Spleen (tissue), 11 donors: ENCODE measurements at regions not wholly inside any gene's neighbourhood (a gene's known extent, or its start where the extent isn't known, plus 50 kb on each side); places are given as distances from the start of the nearest gene placed in this dataset.

Experiments used
- DNase-seq: peaks from one replicate; pipeline ENCODE4 v3.0.0-alpha.2; 2020
- H3K27ac ChIP-seq, 8 donors: fragments of 200-600 bp; sonication (generic) in 7 of 8; 1 replicate in 4 of 8; 2 replicates in 4 of 8; pipeline versions ENCODE4 v1.5.0 to v1.8.0; 2016 to 2021; ENCODE audit warnings: inconsistent platforms in 4 of 8, mild to moderate bottlenecking in 4 of 8, moderate library complexity in 1 of 8
- H3K27me3 ChIP-seq, 7 donors: fragments of 200-600 bp; sonication (generic) in 6 of 7; replicated peaks in 1 of 7; 1 replicate in 4 of 7; 2 replicates in 3 of 7; pipeline versions ENCODE4 v1.5.0 to v1.8.0; 2016 to 2021; ENCODE audit warnings: inconsistent platforms in 3 of 7, mild to moderate bottlenecking in 1 of 7
- H3K36me3 ChIP-seq, 6 donors: fragments of 200-600 bp; sonication (generic) in 5 of 6; 1 replicate in 4 of 6; 2 replicates in 2 of 6; pipeline versions ENCODE4 v1.5.0 to v1.8.0; 2016 to 2021; ENCODE audit warnings: inconsistent platforms in 2 of 6
- H3K4me1 ChIP-seq, 6 donors: fragments of 200-600 bp; sonication (generic) in 5 of 6; 1 replicate in 3 of 6; 2 replicates in 3 of 6; pipeline versions ENCODE4 v1.5.0 to v1.8.0; 2016 to 2021; ENCODE audit warnings: inconsistent platforms in 3 of 6
- H3K4me3 ChIP-seq, 8 donors: fragments of 200-600 bp; sonication (generic) in 7 of 8; 1 replicate in 4 of 8; 2 replicates in 4 of 8; pipeline versions ENCODE4 v1.5.0 to v1.8.0; 2016 to 2021; ENCODE audit warnings: inconsistent platforms in 4 of 8, mild to moderate bottlenecking in 4 of 8, moderate library complexity in 2 of 8
- H3K9me3 ChIP-seq, 8 donors: fragments of 200-600 bp; sonication (generic) in 7 of 8; 1 replicate in 4 of 8; 2 replicates in 4 of 8; pipeline versions ENCODE4 v1.5.0 to v1.8.0; 2016 to 2021; ENCODE audit warnings: inconsistent platforms in 4 of 8
- POLR2A ChIP-seq, 3 donors: fragments of 450-650 bp; IDR thresholded peaks; one replicate each; pipeline ENCODE4 v1.5.1; 2017; ENCODE audit warnings: antibody characterized with exemption in 3 of 3, mild to moderate bottlenecking in 1 of 3
- POLR2AphosphoS5 ChIP-seq, 3 donors: sonication (generic); formaldehyde crosslinking; IDR thresholded peaks; one replicate each; pipeline ENCODE4 v1.5.1; 2017; ENCODE audit warnings: antibody characterized with exemption in 3 of 3
- WGBS, 5 donors: extraction: QIAGEN DNeasy Blood & Tissue Kit in 3 of 5; methylation state at CpG; one replicate each; pipeline versions ENCODE4 v1.1.5 to v1.1.7; 2013 to 2018; 5-methylcytosine and 5-hydroxymethylcytosine counted together
- intact Hi-C: fragments of 100-400 bp; cut with DNase I; formaldehyde crosslinking; loops from one replicate; pipeline ENCODE4 v1.15.0; 2023; ENCODE audit warnings: low total_unique reads
- TF ChIP-seq, protein P1 (sequence below), 11 experiments: fragments of 200-600 bp in 7 of 11; fragments of 450-650 bp in 4 of 11; sonication (generic) in 4 of 11; IDR thresholded peaks in 8 of 11; conservative IDR thresholded peaks in 3 of 11; 1 replicate in 7 of 11; 2 replicates in 4 of 11; pipeline versions ENCODE4 v1.4.0 to v1.8.0; 2016 to 2021; ENCODE audit warnings: antibody characterized with exemption in 11 of 11, inconsistent platforms in 4 of 11, mild to moderate bottlenecking in 1 of 11
- donor health status: healthy with polysubstance abuse.
- donor health status: DM: no; HTN: no; CAD: no; lungs with moderate emphysema.
- donor health status: DM: no; HTN: no; CAD: no.
- donor health status: Bipolar disorder and iron deficiency.
- donor health status: healthy.
- donor health status: DM: no; HTN: no; CAD: no.
- donor health status: DM: yes; HTN: yes; CAD: no.

DNA sequence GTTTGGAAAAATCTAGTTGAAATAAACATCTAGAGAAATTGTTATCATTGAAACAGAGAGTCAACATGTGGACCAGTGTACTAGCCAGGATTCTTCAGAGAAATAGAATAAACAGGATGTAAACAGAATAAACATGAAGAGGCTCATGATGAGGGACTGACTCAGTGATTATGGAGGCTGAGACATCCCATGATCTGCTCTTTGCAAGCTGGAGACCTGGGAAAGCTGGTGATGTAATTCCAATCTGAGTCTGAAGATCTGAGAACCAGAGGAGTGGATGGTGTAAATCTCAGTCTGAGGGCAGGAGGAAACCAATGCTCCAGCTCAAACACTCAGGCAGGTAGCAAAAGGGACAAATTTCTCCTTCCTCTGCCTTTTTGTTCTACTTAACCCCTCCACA, 62.9 kb upstream of the FAM180A start:
- H3K9me3 ChIP-seq, result no peaks in the 10 kb centered on the region
- H3K27me3 ChIP-seq, result no peaks in the 10 kb centered on the region
- H3K4me3 ChIP-seq, result no peak overlapping the region
- H3K4me1 ChIP-seq, result peaks cover 0 to 5% (median 0%) of the 10 kb centered on the region in 6 donors
- no peaks in the 10 kb centered on the region for H3K36me3 ChIP-seq
- H3K27ac ChIP-seq, result no peak overlapping the region
- no peak for DNase-seq
- TF ChIP-seq, protein P1, sequence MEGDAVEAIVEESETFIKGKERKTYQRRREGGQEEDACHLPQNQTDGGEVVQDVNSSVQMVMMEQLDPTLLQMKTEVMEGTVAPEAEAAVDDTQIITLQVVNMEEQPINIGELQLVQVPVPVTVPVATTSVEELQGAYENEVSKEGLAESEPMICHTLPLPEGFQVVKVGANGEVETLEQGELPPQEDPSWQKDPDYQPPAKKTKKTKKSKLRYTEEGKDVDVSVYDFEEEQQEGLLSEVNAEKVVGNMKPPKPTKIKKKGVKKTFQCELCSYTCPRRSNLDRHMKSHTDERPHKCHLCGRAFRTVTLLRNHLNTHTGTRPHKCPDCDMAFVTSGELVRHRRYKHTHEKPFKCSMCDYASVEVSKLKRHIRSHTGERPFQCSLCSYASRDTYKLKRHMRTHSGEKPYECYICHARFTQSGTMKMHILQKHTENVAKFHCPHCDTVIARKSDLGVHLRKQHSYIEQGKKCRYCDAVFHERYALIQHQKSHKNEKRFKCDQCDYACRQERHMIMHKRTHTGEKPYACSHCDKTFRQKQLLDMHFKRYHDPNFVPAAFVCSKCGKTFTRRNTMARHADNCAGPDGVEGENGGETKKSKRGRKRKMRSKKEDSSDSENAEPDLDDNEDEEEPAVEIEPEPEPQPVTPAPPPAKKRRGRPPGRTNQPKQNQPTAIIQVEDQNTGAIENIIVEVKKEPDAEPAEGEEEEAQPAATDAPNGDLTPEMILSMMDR (IDR thresholded peaks at IDR 0.05 in 8 of 11, conservative IDR thresholded peaks at IDR 0.05 in 3 of 11), result no peak
- TF ChIP-seq POLR2A (IDR thresholded peaks at IDR 0.05) (no peak), POLR2AphosphoS5 (IDR thresholded peaks at IDR 0.05) (no peak)
- intact Hi-C loops, result no loop called here

DNA sequence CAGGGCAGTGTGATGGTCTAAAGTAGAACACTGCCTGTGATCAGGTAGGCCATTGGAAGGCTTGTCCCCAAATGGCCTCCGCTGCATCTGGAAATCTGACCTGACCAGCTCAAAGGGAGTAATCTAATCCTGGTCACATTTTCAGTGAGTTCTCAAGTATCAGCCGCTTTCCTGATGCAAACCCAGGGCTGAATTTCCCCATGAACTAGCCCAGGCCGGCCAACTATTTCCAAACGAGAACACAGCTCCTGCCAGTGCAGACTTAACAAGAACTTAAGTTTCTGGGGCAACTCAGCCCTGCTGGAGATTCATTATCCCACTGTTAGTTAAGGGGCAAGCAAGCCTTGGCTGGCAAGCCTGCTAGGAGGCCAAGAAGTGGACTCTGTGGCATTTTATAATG, 59.6 kb upstream of the FAM180A start:
- H3K4me1 ChIP-seq, result peaks cover 0 to 5% (median 0%) of the 10 kb centered on the region in 6 donors
- H3K4me3 ChIP-seq, result no peak overlapping the region
- WGBS, 5 donors, result 88 to 97% (median 92%) methylated on average over 3 to 4 of the region's 4 CpGs
- intact Hi-C loops, result no loop called here
- no peak for TF ChIP-seq POLR2A (IDR thresholded peaks at IDR 0.05)
- H3K27ac ChIP-seq, result no peak overlapping the region
- H3K27me3 ChIP-seq, result no peaks in the 10 kb centered on the region
- DNase-seq, result no peak
- no peaks in the 10 kb centered on the region for H3K9me3 ChIP-seq
- H3K36me3 ChIP-seq, result no peaks in the 10 kb centered on the region

DNA sequence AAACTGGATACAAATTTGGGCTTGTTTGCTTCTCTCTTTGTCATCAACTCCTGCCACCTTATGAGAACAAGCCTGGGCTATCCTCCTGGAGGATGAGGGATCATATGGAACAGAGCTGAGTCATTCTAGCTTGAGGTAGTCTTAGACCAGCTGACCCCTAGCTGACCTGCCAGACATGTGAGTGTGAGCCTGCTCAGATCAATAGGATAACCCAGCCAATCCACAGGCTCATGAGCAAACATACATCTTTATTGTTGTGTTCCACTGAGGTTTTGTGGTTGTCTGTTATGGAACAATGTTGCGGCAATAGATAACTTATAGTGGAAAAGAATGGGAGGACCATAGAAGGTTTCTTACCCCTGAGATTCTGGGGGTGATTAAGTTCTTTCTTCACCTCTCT, 54.5 kb upstream of the FAM180A start:
- Histone ChIP-seq H3K4me3 (no peak overlapping the region), H3K27ac (no peak overlapping the region), H3K27me3 (peaks cover 0 to 20% (median 0%) of the 10 kb centered on the region in 7 donors), H3K4me1 (peaks cover 3 to 11% (median 7%) of the 10 kb centered on the region in 6 donors), H3K36me3 (no peaks in the 10 kb centered on the region), H3K9me3 (no peaks in the 10 kb centered on the region)
- intact Hi-C loops, result loop anchor here (2.0 kb wide), 1 partner anchor 206 kb away; no protein-coding TSS in a partner anchor
- no peak for TF ChIP-seq POLR2A (IDR thresholded peaks at IDR 0.05)
- TF ChIP-seq, protein P1 (IDR thresholded peaks at IDR 0.05 in 8 of 11, conservative IDR thresholded peaks at IDR 0.05 in 3 of 11), result no peak
- no peak for TF ChIP-seq POLR2AphosphoS5 (IDR thresholded peaks at IDR 0.05)
- WGBS, 5 donors, result 56 to 100% (median 88%) methylated on average over 1 of the region's 1 CpG
- DNase-seq, result no peak

DNA sequence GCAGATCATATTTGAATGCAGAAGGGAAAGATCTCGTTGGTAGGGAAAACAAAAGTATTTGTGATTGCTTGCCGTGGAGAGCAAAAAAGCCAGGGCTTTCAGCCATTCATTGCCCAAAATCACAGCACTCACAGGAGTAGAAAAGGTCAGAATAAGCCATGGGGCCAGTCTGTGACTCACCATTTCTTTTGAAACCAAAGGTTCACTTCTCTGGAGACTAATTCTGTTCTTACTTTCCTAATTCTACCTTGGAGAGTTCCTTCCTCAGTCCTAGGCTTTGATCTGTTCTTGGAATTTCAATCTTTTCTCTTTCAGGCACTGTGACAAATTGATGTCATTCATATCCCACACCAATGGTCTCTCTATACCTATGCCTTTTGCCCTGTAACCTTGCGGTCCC, 54.1 kb upstream of the FAM180A start:
- Histone ChIP-seq H3K27ac (no peak overlapping the region), H3K4me3 (no peak overlapping the region), H3K36me3 (no peaks in the 10 kb centered on the region), H3K9me3 (no peaks in the 10 kb centered on the region), H3K27me3 (peaks cover 0 to 20% (median 0%) of the 10 kb centered on the region in 7 donors), H3K4me1 (peaks cover 3 to 11% (median 7%) of the 10 kb centered on the region in 6 donors)
- no peak for TF ChIP-seq POLR2AphosphoS5 (IDR thresholded peaks at IDR 0.05)
- no peak for TF ChIP-seq POLR2A (IDR thresholded peaks at IDR 0.05)
- TF ChIP-seq, protein P1 (IDR thresholded peaks at IDR 0.05 in 8 of 11, conservative IDR thresholded peaks at IDR 0.05 in 3 of 11), result no peak
- 82 to 90% (median 83%) methylated on average over 3 of the region's 3 CpGs for WGBS, 5 donors
- no peak for DNase-seq
- intact Hi-C loops, result loop anchor here (2.0 kb wide), 1 partner anchor 206 kb away; no protein-coding TSS in a partner anchor

DNA sequence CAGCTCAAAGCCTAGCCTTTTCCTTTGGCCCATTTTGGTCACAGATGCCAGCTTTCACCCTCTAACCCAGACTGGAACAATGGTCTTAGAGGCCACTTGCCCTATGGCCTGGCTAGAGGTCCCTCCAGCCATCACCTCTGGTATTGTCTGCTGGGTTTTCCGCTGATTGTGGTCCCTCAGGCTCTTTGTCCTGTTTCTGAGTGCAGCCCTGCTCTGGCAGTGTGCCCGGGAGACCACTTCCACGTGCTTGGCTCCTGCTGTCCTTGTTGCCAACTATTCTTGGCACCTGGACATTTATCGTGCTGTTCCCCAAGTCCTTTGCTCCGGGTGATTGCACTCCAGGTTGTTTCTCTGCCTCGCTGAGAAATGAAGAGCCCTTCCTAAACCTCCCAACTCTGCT, 53.3 kb upstream of the FAM180A start:
- Histone ChIP-seq H3K4me1 (peaks cover 3 to 11% (median 7%) of the 10 kb centered on the region in 6 donors), H3K4me3 (no peak overlapping the region), H3K27me3 (peaks cover 0 to 20% (median 0%) of the 10 kb centered on the region in 7 donors), H3K9me3 (no peaks in the 10 kb centered on the region), H3K27ac (no peak overlapping the region), H3K36me3 (no peaks in the 10 kb centered on the region)
- no peak for DNase-seq
- 67 to 81% (median 74%) methylated on average over 6 of the region's 6 CpGs for WGBS, 5 donors
- TF ChIP-seq POLR2A (IDR thresholded peaks at IDR 0.05), result no peak
- TF ChIP-seq, protein P1 (IDR thresholded peaks at IDR 0.05 in 8 of 11, conservative IDR thresholded peaks at IDR 0.05 in 3 of 11), result no peak
- TF ChIP-seq POLR2AphosphoS5 (IDR thresholded peaks at IDR 0.05), result no peak
- intact Hi-C loops, result loop anchor here (2.0 kb wide), 1 partner anchor 207 kb away; no protein-coding TSS in a partner anchor
